Dedifferentiated amniotic fluid mesenchymal stem cell (primary cell): ENCODE measurements at regions not wholly inside any gene's neighbourhood (a gene's known extent, or its start where the extent isn't known, plus 50 kb on each side); places are given as distances from the start of the nearest gene placed in this dataset.
A peak's percentile ranks its signal among the peaks of the same experiment; 100 is the strongest.

Experiments used
- DNase-seq: peaks from one replicate; pipeline ENCODE4 v3.0.0-alpha.2; 2016; ENCODE audit errors: extremely low spot score

DNA sequence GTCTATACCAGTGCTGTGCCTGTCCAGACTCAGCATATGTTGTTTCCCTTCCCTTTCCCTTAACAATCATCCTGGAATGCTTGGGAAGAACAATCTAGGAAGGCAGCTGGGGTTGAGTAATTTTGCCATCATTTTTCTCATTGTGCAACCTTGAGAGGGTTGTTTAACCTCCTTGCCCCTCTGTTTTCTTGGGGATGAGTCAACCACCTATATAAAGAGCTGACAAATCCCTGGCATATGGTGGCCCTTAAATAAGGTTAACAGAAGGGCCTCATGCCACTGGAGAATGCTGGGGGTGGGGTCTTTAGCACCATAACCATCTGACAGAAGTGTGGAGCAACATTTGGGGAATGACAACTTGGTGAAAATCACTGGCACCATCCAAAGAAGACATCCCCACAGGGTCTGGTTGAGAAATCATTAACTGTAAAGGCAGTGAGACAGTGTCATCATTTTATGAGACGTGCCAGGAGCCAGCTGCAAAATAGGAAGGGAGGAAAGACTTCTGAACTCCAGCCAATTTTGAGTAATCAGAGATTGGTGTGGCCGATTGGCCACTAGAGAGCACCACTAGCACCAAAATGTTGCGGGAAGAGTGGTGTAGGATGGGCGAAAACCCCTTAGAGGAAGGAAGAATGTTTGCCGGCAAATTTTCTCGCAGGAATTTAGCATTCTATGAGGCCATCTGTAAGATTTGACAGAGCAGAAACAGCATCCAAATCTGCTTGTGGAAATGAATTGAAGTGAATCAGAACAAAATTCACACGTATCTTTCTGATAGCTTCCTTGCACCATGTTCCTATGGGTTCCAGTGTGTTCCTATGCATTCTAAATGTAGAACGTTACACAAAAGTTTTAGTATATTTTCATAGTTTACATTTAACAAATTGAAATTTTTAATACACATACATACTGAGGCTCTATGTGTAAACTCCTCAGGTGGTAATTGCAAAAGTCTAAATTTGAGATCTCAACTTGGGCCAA lies 113.8 kb downstream of the MSX2 start:
- DNase-seq = peak; percentile 22

DNA sequence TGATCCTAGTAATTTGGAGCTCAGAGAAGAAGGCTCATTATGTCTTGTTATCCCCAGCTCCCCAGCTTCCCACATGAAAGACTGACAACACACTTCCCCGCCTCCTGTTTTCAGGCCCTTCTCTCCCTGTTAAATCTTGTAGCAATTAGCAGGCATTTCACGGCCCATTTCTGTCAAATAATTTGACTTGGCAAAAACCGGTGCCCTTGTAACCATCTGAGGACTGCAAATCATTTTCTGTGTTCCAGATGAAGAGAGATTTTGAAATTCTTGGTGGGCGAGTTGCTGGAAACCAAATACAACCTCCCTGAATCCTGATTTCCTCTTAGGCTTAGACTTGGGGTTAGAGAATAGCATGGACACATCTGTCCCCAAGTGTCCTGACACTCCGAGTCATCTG lies 109.7 kb downstream of the MSX2 start:
- DNase-seq = no peak

DNA sequence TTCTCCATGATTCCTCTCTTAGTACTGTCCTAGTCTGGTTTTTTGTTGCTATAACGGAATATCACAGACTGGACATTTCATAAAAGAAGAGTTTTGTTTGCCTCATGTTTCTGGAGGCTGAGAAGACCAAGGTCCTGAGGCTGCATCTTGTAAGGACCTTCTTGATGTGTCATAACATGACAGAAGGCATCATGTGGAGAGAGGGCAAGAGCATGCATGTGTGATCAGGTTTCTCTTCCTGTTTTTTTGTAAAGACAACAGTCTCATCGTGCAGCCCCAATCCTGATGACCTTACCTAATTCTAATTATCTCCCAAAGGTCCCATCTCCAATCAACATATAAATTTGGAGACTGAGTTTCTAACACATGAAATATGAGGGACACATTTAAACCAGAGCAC lies 108.4 kb downstream of the MSX2 start:
- no peak for DNase-seq

DNA sequence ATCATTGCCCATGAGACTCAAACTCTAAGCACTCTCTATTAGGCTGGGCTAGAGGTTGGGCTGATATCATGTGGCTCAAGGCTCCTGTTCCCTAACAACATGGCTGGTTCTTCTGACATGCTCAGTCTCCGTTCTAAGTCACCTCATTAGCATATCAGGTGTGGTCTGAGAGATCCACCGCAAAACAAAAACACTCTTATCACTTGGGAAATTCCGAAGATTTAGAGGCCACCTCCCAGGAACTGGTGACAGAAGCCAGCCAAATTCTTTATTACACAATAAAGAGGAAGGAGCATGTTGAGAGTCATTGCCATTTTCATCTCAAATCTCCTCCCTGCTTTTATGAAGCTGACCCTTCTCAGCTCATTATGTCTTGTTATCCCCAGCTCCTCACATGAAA lies 107.6 kb downstream of the MSX2 start:
- DNase-seq = no peak

DNA sequence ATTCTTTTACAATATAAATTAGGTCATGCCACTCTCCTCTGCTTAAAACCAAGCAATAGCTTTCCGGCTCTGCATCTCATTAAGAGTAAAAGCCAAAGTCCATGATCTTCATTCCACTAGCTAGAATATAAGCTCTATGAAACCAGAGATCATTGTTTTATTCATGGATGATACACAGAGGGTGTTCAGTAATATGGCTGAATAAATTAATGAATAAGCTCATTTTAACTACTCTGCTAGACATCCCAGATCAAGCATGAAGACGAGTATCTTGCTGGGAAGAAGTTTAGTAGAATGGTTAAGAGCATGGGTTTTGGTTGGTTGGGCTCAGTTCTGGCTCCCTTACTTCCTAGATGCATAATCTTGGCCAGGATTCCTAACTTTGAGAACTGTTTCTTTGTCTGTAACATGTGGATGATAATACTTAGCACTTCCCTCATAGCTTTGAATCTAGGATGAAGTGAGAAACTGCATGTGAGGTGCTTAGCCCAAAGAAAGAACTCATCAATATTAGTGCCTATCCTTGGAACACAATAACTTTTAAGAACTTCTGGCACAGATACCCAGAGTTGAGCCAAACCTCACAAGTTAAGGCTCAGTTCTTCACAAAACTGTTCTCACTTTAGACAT lies 106.8 kb downstream of the MSX2 start:
- DNase-seq = no peak

DNA sequence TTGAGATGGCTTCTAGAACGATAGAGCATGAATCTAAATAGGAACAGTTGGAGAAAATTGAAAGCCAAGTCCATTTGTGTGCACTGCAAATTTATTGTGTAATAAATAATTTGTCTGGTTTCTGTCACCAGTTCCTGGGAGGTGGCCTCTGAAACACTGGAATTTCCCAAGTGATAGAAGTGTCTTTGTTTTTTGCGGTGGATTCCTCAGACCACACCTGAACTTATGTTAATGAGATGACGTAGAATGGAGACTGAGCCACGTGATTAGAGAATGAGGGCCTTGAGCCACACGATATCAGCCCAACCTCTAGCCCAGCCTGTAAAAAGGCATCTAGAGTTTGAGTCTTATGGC lies 105.1 kb downstream of the MSX2 start:
- no peak for DNase-seq

DNA sequence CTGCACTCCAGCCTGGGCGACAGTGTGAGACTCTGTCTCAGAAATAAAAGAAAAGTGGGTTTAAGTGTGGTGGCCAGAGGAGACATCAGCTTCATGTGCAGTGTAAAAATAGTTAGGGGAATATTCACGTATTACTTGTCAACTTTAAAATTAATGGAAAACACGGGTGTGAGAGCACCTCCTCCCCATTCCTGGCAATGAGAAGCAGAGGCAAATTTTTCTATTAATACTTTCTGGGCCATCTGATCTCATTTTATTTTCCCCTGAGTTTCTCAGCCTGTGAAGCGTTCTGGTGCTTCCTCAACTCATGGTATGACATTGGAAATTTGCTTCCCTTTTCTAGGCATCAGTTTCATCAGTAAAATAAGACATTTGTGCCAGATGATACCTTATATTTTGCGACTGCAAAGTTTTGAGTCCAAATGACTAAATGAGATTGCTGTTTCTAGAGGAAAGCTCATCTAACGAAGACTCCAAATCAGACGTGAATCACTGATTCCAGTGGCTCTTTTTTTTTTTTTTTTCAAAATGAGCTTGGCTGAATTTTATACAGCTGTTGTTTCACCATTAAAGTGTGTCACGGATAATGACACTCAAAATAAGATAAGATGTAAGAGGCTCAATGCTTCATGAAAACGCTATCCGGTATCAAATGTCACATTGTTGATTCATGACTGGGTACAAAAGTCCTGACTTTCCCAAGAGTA lies 104.6 kb downstream of the MSX2 start:
- no peak for DNase-seq

DNA sequence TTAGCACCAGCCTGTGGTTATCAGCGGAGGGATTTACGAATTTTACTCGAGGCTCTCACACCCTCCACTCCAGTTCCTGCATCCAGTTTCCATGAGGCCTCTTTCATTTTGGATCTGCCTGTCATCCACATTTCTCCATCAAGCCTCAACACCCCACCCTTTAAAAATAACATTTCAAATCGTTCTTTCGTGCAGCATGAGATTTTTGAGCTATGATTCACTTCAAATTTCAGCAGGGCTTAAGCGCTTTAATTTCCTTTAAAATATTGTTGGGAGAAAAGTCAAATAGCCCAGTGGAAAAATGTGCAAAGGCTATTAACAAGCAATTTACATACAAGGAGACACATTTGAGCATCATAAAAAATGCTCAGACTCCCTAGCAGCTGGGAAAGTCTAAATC lies 103.2 kb downstream of the MSX2 start:
- DNase-seq = peak; percentile 81

DNA sequence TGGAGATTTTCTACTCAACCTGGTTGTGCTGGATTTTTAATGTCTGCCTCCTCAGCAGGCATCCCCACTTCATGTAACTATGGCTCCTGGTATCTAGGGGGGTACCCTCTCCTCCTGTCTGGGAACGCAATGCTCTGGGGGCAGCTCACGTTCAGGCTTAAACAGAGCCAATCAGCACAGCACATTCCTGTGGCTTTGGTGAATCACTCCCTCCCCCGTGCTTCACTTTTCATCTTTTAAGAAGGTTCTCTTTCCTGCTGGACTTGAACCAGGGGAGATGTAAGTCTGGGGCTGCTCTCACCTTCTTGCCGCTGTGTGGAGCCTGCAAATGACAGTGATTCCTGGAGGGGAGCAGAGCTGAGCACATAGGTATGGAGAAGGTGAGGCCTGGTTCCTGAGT lies 101.2 kb downstream of the MSX2 start:
- no peak for DNase-seq

DNA sequence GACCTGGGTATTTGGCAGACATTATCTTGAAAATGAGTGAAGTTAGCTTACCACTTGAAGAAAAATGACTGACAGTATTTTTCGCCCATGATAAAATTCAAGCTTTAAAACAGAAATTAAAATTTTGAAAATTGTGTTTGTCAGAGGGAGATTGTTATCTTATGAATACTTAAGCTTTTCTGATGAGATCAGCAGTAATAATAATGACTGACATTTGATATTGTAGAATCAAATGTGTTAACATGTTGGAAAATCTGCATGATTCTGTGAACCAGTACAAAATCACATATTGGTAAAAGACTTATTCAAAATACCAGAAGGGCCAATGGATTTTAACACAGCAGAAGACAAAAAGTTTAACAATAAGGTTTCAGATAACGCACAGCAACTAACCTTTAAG lies 94.0 kb downstream of the MSX2 start:
- DNase-seq = no peak

DNA sequence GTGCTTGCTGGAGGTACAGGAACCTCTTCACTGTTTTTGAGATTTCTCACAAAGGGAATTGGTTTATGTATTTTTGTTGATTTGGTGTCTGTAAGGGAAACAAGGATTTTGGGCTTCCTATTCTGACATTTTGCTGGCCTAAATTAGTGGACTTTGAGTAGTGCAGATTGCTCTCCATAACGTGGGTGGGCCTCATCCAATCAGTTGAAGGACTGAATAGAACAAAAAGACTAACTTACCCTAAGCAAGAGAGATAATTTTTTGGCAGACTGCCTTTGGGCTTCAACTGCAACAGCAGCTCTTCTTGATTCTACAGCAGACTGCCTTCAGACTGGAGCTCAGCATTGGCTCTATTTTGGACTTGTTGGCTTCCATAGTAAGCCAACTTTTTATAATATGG lies 93.2 kb downstream of the MSX2 start:
- DNase-seq = no peak

DNA sequence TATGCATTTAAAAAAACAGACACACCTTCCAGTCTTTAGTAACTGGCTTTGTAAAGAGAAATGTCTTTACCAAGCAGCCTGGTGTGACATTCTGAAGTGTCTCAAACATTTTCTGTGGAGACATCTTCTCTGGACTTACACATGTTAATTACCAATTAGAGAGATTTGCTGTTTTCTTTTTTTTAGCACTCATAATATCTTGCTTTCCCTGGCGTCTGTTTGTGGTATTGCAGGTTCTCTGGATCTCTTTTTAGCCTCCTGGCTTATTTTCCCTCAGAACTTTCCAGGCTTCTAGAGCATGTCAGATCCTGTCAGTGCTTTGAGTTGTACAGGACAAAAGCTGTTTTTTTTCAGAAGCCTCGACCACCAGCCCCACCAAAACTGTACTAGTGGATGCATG lies 92.5 kb downstream of the MSX2 start:
- DNase-seq = no peak

DNA sequence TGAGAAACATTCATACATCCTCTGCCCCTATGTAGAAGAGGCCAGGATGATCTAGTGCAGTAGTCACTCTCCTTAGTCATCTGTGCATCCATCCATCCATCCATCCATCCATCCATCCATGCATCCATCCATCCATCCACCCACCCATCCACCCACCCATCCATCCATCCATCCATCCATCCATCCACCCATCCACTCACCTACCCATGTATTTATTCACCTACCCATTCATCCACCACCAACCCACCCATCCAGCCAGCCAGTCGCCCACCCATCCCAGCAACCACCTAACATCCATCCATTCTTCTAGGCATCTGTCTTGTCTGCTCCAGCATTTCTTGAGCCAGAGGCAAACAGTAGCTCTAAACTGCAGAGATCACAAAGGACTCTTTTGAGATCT lies 87.1 kb downstream of the MSX2 start:
- no peak for DNase-seq

DNA sequence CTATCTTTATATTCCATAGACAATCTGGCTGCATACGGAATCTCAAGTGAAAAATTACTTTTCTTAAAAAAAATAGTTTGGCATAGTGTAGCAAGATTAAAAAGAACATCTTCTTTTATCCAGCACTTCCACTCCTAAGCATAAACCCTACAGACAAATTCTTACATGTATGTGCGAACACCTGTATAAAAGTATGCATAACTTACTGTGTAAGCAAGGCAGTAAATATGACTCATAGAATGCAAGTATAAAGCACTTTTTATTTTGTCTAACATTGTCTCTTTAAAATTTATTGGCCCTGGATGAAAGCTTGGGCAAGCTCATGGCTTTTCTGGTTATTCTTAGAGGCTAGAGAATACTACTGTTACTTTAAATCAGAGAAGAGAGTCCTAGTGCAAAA lies 86.4 kb downstream of the MSX2 start:
- DNase-seq = no peak

DNA sequence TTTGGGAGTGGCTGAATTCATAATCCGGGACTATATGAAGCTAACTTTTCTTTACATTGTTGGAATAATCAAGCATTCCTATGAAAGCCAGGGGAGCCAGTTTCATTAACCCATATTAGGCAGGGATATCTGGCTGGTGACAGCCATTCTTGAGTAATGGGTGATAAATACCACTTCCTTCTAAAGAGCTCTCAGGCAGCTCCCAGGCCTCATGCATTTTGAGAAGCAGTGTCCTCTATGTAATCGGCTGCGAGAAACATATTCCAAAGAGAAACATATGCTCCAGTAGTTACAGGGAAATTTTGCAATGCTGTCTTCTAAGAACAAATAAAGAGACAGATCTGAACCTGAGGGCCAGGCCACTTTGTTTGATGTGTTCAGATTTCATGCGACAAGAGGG lies 83.1 kb downstream of the MSX2 start:
- no peak for DNase-seq

DNA sequence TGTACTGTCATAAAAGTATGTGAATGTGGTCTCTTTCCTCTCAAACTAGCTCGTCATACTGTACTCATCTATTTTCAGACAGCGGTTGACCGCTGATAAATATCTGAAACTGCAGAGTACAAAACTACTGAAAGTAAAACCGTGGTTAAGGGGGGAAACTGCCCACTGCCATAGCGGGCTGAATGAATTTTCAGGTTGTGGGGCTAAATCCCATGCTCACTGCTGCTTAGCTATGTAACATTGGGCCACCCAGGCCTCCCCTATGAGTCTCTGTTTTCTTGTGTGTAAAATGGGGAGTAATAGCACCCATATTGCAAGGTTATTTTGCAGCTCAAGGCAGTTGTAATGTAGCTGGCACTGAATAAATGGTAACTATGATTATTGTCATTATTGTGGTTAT lies 82.3 kb downstream of the MSX2 start:
- DNase-seq = no peak

DNA sequence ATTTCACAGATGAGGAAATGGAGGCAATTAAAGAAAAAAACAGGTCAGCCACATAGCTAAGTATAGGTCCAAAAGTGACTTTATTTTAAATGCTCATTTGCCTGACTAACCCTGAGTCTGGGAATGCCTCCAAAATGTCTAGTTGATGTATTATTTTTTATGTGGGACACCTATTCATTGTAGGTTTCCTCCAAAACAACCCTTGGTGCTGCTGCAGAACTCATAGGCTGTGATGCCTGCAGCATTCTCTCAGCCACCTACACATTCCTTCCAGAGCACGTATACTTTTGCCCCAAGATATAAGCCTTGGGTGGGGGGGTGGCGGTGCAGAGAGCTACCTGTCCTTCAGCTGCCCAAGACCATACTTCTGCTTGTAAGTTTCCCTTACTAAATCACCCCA lies 77.4 kb downstream of the MSX2 start:
- no peak for DNase-seq

DNA sequence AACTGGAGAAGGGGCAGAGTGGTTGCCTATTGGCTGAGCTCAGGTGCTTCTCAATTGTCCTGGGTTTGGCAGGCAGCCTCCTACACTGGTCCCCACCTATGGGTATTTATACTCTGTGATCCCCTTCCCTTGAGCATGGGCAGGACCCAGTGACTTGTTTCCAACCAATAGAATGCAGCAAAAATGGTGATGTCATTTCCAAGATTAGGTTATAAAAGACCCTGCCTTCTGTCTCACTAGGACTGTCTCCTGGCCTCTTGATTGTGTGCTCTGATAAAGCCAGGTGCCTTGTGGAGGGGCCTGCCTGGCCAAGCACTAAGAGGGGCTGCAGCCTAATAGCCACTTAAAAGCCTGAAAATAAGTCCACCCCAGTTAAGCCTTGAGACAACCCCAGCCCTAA lies 76.1 kb downstream of the MSX2 start:
- DNase-seq = no peak

DNA sequence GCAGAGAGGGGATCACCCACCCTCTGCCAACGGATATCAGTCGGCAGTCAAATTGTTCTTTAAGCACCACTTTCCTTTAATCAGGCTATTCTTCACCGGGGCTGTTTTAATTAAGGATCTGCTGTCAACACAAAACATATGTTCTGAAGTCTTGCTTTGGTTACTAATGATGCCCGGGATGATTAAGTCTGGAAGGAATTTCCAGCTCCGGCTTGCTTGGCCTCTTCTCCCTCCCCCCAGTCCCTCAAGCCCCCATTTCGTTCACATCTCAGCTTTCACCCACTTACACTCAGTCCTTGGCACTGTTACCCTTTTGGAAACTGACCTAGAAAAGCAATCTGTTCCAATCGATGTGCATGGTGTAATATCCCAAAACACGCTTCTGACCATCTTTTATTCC lies 74.7 kb downstream of the MSX2 start:
- peak; percentile 50 for DNase-seq

DNA sequence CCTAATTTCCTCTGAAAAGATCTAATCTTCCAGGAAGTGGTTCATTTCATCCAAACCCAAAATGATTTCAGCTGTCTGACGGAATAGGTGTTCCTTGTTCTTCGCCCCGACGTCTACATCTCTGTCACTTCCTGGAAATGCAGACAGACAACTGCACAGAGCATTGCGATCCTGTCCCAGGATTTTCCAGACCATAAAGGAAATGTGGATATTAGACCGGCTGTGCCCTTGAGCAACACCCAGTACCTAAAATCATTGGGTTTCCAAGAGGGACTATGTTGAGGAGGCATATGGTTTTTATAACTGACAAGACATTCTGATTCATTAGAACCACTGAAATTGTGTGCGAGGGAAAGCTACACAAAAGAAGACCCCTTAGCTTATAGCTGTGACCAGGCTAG lies 74.2 kb downstream of the MSX2 start:
- no peak for DNase-seq

DNA sequence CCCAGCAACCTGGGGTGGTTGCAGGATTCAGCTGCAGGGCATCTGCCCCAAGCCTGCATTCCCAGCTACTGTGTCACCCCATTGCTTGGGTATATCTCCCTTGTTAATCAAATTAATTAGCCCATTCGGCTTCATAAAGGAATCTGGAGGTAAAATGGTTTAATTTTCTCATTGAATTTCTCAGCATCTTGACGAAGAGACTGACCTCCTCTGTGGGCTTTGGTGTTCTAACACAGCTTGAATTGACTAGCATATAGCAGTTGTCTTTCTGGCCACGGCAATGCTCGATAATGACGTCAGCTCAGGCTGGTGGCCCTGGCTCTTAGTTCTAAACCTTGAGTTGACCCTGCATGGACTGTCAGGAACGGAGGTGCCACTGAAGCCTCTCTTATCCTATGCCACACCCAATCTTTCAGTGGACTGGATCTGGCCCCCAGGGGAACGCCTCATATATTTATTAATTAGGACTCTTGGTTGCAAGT lies 72.4 kb downstream of the MSX2 start:
- no peak for DNase-seq

DNA sequence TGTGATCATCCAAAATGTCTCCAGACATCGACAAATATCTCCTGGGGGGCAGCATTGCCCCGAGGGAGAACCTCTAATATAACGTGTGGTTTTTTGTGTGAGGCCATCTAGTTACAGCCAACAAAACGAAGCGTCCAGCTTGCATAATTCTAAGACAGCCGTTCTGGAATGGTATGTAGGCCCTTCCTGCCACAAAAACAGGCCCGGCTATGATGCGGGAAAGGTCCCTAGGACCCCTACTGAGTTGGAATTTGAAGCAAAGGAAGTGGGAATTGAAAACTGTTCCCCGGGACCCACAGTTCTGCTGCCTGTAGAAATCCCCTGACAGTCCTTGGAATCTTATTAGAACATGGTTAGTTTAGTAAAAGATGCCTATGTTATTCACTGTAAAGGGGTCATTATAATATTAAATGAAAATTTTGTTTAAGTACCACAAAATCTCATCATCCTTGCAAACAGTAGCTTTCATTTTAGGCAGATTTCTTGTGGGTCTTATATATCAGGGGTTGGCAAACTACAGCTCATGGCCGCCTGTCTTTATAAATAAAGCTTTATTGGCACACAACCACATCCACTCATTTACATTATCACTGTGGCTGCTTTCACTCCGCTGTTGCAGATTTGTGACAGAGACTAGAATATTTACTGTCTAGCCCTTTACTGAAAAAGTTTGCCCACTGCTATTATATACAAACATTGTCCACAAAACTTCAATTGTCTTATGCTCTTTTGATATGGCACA lies 70.7 kb downstream of the MSX2 start:
- no peak for DNase-seq
